K562 (cell line): ENCODE measurements at regions not wholly inside any gene's neighbourhood (a gene's known extent, or its start where the extent isn't known, plus 50 kb on each side); places are given as distances from the start of the nearest gene placed in this dataset.
A peak's percentile ranks its signal among the peaks of the same experiment; 100 is the strongest.

Experiments
- DPF2 ChIP-seq: fragments of 450-650 bp; IDR thresholded peaks from 2 replicates; pipeline ENCODE4 v1.6.1; 2016
- ELF4 ChIP-seq: fragments of 450-650 bp; formaldehyde crosslinking; IDR thresholded peaks from 2 replicates; pipeline ENCODE4 v1.4.0; 2022; ENCODE audit warnings: missing genetic modification characterization
- FOSL1 ChIP-seq: fragments of 200-800 bp; sonication (Bioruptor generic); conservative IDR thresholded peaks from 2 replicates; pipeline ENCODE4 v1.6.1; 2016; ENCODE audit warnings: missing genetic modification characterization, missing compliant biosample characterization
- FOXK2 ChIP-seq, 2 experiments: fragments of 450-650 bp; IDR thresholded peaks in 1 of 2; conservative IDR thresholded peaks in 1 of 2; 2 replicates each; pipeline ENCODE4 v1.6.1; 2016; ENCODE audit warnings: low read depth in 2 of 2, mild to moderate bottlenecking in 1 of 2
- HCFC1 ChIP-seq: IDR thresholded peaks from 2 replicates; pipeline ENCODE4 v1.6.1; 2012; ENCODE audit warnings: low read depth, low read length, improper control_type of control experiment
- JUN ChIP-seq, 2 experiments: sonication (generic) in 1 of 2; formaldehyde crosslinking in 1 of 2; IDR thresholded peaks; 2 replicates each; pipeline versions ENCODE4 v1.6.1 to v1.8.0; 2012 to 2022; ENCODE audit warnings: borderline replicate concordance in 2 of 2, mild to moderate bottlenecking in 2 of 2, improper control_type of control experiment in 1 of 2, low read depth in 1 of 2, low read length in 1 of 2, missing genetic modification reagents in 1 of 2
- LEF1 ChIP-seq: fragments of 450-650 bp; IDR thresholded peaks from 2 replicates; pipeline ENCODE4 v1.6.1; 2016; ENCODE audit warnings: mild to moderate bottlenecking
- NCOA6 ChIP-seq: fragments of 450-650 bp; IDR thresholded peaks from 2 replicates; pipeline ENCODE4 v1.6.1; 2017; ENCODE audit warnings: mild to moderate bottlenecking
- OTX1 ChIP-seq: fragments of 450-650 bp; formaldehyde crosslinking; IDR thresholded peaks from 2 replicates; pipeline ENCODE4 v1.4.0; 2022; ENCODE audit warnings: mild to moderate bottlenecking
- RBM25 ChIP-seq: fragments of 200-400 bp; formaldehyde crosslinking; IDR thresholded peaks from 2 replicates; pipeline ENCODE4 v1.6.1; 2018; ENCODE audit warnings: low read length, low read depth, moderate library complexity; ENCODE audit not compliant: severe bottlenecking
- ZFP1 ChIP-seq: fragments of 450-650 bp; formaldehyde crosslinking; IDR thresholded peaks from 2 replicates; pipeline ENCODE4 v1.4.0; 2020; ENCODE audit warnings: mild to moderate bottlenecking, mixed read lengths
- TF ChIP-seq, protein P1 (sequence below): fragments of 450-650 bp; formaldehyde crosslinking; IDR thresholded peaks from 2 replicates; pipeline ENCODE4 v1.4.0; 2020; ENCODE audit warnings: mild to moderate bottlenecking, moderate library complexity
- TF ChIP-seq, protein P2 (sequence below): sonication (generic); formaldehyde crosslinking; IDR thresholded peaks from 2 replicates; pipeline ENCODE4 v1.8.0; 2022; ENCODE audit warnings: mild to moderate bottlenecking, low read depth, missing genetic modification reagents
- TF ChIP-seq, protein P3 (sequence below), 2 experiments: fragments of 450-650 bp; conservative IDR thresholded peaks; 2 replicates each; pipeline ENCODE4 v1.6.1; 2017; ENCODE audit warnings: mild to moderate bottlenecking in 2 of 2, moderate library complexity in 2 of 2
- TF ChIP-seq, protein P4 (sequence below), 3 experiments: IDR thresholded peaks in 2 of 3; conservative IDR thresholded peaks in 1 of 3; 2 replicates each; pipeline ENCODE4 v1.5.1; 2011 to 2012; ENCODE audit warnings: low read length in 3 of 3, mild to moderate bottlenecking in 3 of 3, control low read depth in 2 of 3, improper control_type of control experiment in 1 of 3, inconsistent platforms in 1 of 3, low read depth in 1 of 3, mixed read lengths in 1 of 3, moderate library complexity in 1 of 3; ENCODE audit not compliant: insufficient read depth in 2 of 3
- TF ChIP-seq, protein P5 (sequence below): conservative IDR thresholded peaks from 2 replicates; pipeline ENCODE4 v1.6.1; 2011; ENCODE audit warnings: low read depth, mild to moderate bottlenecking, low read length; ENCODE audit not compliant: control insufficient read depth

DNA sequence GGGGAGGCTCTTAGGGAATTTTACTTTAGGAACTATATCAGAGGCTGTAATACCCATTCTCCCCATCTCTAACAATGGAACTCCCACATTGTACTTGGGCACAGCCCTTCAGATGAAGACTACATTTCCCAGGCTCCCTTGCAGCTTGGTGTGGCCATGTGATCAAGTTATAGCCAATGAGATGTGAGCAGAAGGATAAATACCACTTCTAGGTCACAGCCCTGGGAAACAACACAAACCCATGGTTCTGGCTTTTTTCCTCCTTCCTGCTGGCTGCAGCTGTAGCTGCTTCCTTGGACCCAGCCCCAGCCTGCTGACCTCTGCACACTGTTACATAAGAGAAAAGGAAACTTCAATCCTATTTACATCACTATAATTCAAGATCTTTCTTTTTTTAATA lies 445.9 kb upstream of the JARID2 start (continued):
- TF ChIP-seq, protein P1, sequence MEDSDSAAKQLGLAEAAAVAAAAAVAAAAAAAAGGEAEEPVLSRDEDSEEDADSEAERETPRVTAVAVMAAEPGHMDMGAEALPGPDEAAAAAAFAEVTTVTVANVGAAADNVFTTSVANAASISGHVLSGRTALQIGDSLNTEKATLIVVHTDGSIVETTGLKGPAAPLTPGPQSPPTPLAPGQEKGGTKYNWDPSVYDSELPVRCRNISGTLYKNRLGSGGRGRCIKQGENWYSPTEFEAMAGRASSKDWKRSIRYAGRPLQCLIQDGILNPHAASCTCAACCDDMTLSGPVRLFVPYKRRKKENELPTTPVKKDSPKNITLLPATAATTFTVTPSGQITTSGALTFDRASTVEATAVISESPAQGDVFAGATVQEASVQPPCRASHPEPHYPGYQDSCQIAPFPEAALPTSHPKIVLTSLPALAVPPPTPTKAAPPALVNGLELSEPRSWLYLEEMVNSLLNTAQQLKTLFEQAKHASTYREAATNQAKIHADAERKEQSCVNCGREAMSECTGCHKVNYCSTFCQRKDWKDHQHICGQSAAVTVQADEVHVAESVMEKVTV (CRISPR knock-in tag): 0 out of 2 replicates have a peak, but pooled peaks have one; percentile 22
- TF ChIP-seq LEF1: no peak
- no peak for TF ChIP-seq OTX1
- TF ChIP-seq, protein P2, sequence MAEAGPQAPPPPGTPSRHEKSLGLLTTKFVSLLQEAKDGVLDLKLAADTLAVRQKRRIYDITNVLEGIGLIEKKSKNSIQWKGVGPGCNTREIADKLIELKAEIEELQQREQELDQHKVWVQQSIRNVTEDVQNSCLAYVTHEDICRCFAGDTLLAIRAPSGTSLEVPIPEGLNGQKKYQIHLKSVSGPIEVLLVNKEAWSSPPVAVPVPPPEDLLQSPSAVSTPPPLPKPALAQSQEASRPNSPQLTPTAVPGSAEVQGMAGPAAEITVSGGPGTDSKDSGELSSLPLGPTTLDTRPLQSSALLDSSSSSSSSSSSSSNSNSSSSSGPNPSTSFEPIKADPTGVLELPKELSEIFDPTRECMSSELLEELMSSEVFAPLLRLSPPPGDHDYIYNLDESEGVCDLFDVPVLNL (CRISPR knock-in tag): no peak
- TF ChIP-seq ELF4 (CRISPR knock-in tag): no peak
- TF ChIP-seq, protein P3, sequence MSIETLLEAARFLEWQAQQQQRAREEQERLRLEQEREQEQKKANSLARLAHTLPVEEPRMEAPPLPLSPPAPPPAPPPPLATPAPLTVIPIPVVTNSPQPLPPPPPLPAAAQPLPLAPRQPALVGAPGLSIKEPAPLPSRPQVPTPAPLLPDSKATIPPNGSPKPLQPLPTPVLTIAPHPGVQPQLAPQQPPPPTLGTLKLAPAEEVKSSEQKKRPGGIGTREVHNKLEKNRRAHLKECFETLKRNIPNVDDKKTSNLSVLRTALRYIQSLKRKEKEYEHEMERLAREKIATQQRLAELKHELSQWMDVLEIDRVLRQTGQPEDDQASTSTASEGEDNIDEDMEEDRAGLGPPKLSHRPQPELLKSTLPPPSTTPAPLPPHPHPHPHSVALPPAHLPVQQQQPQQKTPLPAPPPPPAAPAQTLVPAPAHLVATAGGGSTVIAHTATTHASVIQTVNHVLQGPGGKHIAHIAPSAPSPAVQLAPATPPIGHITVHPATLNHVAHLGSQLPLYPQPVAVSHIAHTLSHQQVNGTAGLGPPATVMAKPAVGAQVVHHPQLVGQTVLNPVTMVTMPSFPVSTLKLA (conservative IDR thresholded peaks at IDR 0.05): peak in 1 of 2 experiments; percentile 22; a peak in 1 of 4 replicates
- peak; percentile 97 for TF ChIP-seq HCFC1
- TF ChIP-seq FOXK2 (conservative IDR thresholded peaks at IDR 0.05 in 1 of 2, IDR thresholded peaks at IDR 0.05 in 1 of 2; ENCODE audit: low read depth in 2 of 2): peak; percentile 80 to 91; a peak in 3 of 4 replicates
- no peak for TF ChIP-seq ZFP1 (CRISPR knock-in tag)
- TF ChIP-seq, protein P4, sequence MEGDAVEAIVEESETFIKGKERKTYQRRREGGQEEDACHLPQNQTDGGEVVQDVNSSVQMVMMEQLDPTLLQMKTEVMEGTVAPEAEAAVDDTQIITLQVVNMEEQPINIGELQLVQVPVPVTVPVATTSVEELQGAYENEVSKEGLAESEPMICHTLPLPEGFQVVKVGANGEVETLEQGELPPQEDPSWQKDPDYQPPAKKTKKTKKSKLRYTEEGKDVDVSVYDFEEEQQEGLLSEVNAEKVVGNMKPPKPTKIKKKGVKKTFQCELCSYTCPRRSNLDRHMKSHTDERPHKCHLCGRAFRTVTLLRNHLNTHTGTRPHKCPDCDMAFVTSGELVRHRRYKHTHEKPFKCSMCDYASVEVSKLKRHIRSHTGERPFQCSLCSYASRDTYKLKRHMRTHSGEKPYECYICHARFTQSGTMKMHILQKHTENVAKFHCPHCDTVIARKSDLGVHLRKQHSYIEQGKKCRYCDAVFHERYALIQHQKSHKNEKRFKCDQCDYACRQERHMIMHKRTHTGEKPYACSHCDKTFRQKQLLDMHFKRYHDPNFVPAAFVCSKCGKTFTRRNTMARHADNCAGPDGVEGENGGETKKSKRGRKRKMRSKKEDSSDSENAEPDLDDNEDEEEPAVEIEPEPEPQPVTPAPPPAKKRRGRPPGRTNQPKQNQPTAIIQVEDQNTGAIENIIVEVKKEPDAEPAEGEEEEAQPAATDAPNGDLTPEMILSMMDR (IDR thresholded peaks at IDR 0.05 in 2 of 3, conservative IDR thresholded peaks at IDR 0.05 in 1 of 3; ENCODE audit: insufficient read depth in 2 of 3, low read depth in 1 of 3, low read length in 3 of 3): no peak
- TF ChIP-seq, protein P5, sequence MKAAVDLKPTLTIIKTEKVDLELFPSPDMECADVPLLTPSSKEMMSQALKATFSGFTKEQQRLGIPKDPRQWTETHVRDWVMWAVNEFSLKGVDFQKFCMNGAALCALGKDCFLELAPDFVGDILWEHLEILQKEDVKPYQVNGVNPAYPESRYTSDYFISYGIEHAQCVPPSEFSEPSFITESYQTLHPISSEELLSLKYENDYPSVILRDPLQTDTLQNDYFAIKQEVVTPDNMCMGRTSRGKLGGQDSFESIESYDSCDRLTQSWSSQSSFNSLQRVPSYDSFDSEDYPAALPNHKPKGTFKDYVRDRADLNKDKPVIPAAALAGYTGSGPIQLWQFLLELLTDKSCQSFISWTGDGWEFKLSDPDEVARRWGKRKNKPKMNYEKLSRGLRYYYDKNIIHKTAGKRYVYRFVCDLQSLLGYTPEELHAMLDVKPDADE: peak; percentile 73; the same call in 1 of the 2 replicates
- TF ChIP-seq RBM25: peak; percentile 48
- 0 out of 2 replicates have a peak, but pooled peaks have one; percentile 17 for TF ChIP-seq DPF2
- peak; percentile 25; the same call in 1 of the 2 replicates for TF ChIP-seq FOSL1 (tag)
- peak; percentile 21; the same call in 1 of the 2 replicates for TF ChIP-seq JUN (IDR thresholded peaks at IDR 0.05; ENCODE audit: borderline replicate concordance, low read depth, low read length)
- no peak for TF ChIP-seq JUN (CRISPR knock-in tag; IDR thresholded peaks at IDR 0.05; ENCODE audit: borderline replicate concordance)
- TF ChIP-seq NCOA6: no peak
